HFFc6 (cell line): ENCODE measurements at regions not wholly inside any gene's neighbourhood (a gene's known extent, or its start where the extent isn't known, plus 50 kb on each side); places are given as distances from the start of the nearest gene placed in this dataset.

Experiments used
- DNase-seq: peaks from one replicate; pipeline ENCODE4 v3.0.0-alpha.2; 2018
- H3K27ac Mint-ChIP-seq: 2 replicates; pipeline ENCODE4 v1.8.0; 2020; ENCODE audit warnings: mild to moderate bottlenecking, mixed read lengths
- H3K27me3 Mint-ChIP-seq: 2 replicates; pipeline ENCODE4 v1.8.0; 2021; ENCODE audit warnings: mild to moderate bottlenecking, moderate library complexity, mixed read lengths; ENCODE audit not compliant: insufficient read depth
- H3K36me3 Mint-ChIP-seq: 2 replicates; pipeline ENCODE4 v1.8.0; 2021; ENCODE audit warnings: low read depth, mixed read lengths
- H3K4me1 Mint-ChIP-seq: 2 replicates; pipeline ENCODE4 v1.8.0; 2020; ENCODE audit warnings: low read depth, mixed read lengths
- H3K4me3 Mint-ChIP-seq: 2 replicates; pipeline ENCODE4 v1.8.0; 2020; ENCODE audit warnings: mild to moderate bottlenecking, moderate library complexity, mixed read lengths
- H3K9me3 Mint-ChIP-seq: 2 replicates; pipeline ENCODE4 v1.8.0; 2020; ENCODE audit warnings: mild to moderate bottlenecking, mixed read lengths
- CTCF ChIP-seq: fragments of 200-600 bp; sonication (generic); IDR thresholded peaks from 2 replicates; pipeline ENCODE4 v1.5.0; 2021; ENCODE audit warnings: antibody characterized with exemption, mild to moderate bottlenecking

GRCh38 chr4:62162606-62163005 is 962.5 kb downstream of the ADGRL3 start:
- DNase-seq, result no peak
- TF ChIP-seq CTCF, result no peak
- H3K4me3 Mint-ChIP-seq, result no peak overlapping the region
- H3K9me3 Mint-ChIP-seq, result peaks cover 38% of the 10 kb centered on the region
- H3K27me3 Mint-ChIP-seq, result no peaks in the 10 kb centered on the region
- H3K4me1 Mint-ChIP-seq, result no peaks in the 10 kb centered on the region
- H3K27ac Mint-ChIP-seq, result no peak overlapping the region
- H3K36me3 Mint-ChIP-seq, result no peaks in the 10 kb centered on the region

DNA sequence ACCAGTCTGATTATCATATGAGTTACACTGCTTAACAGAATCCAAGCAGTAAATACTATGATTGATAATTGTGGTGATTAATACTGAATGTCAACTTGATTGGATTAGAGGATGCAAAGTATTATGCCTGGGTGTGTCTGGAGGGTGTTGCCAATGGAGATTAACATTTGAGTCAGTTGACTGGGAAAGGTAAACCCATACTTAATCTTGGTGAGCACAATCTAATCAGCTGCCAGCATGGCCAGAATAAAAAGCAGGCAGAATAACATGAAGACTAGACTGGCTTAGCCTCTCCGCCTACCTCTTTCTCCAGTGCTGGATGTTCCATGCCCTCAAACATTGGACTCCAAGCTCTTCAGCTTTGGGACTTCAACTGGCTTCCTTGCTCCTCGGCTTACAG is 961.3 kb downstream of the ADGRL3 start:
- peaks cover 42% of the 10 kb centered on the region for H3K9me3 Mint-ChIP-seq
- no peaks in the 10 kb centered on the region for H3K27me3 Mint-ChIP-seq
- no peak for DNase-seq
- H3K27ac Mint-ChIP-seq, result no peak overlapping the region
- H3K36me3 Mint-ChIP-seq, result no peaks in the 10 kb centered on the region
- no peak overlapping the region for H3K4me3 Mint-ChIP-seq
- no peak for TF ChIP-seq CTCF
- no peaks in the 10 kb centered on the region for H3K4me1 Mint-ChIP-seq

- no peak overlapping the region for H3K27ac Mint-ChIP-seq
- TF ChIP-seq CTCF, result no peak
- no peaks in the 10 kb centered on the region for H3K36me3 Mint-ChIP-seq
- no peak for DNase-seq
- no peaks in the 10 kb centered on the region for H3K27me3 Mint-ChIP-seq
- H3K9me3 Mint-ChIP-seq, result peaks cover 45% of the 10 kb centered on the region
- H3K4me1 Mint-ChIP-seq, result no peaks in the 10 kb centered on the region
- no peak overlapping the region for H3K4me3 Mint-ChIP-seq
Observed at GRCh38 chr4:62159876-62160275, 959.8 kb downstream of the ADGRL3 start.

GRCh38 chr4:62159306-62159705 is 959.2 kb downstream of the ADGRL3 start:
- Mint-ChIP-seq H3K9me3 (peaks cover 45% of the 10 kb centered on the region), H3K27me3 (no peaks in the 10 kb centered on the region), H3K27ac (no peak overlapping the region), H3K36me3 (no peaks in the 10 kb centered on the region), H3K4me3 (no peak overlapping the region), H3K4me1 (no peaks in the 10 kb centered on the region)
- DNase-seq, result no peak
- no peak for TF ChIP-seq CTCF

GRCh38 chr4:62156205-62156604 is 956.1 kb downstream of the ADGRL3 start:
- Mint-ChIP-seq H3K36me3 (no peaks in the 10 kb centered on the region), H3K9me3 (peaks cover 45% of the 10 kb centered on the region), H3K4me3 (no peak overlapping the region), H3K27me3 (no peaks in the 10 kb centered on the region), H3K27ac (no peak overlapping the region), H3K4me1 (no peaks in the 10 kb centered on the region)
- DNase-seq, result no peak
- no peak for TF ChIP-seq CTCF

- no peaks in the 10 kb centered on the region; the same call in 1 of the 2 replicates for H3K27me3 Mint-ChIP-seq
- no peak overlapping the region for H3K4me3 Mint-ChIP-seq
- H3K4me1 Mint-ChIP-seq, result no peaks in the 10 kb centered on the region
- DNase-seq, result no peak
- no peaks in the 10 kb centered on the region for H3K36me3 Mint-ChIP-seq
- no peak overlapping the region for H3K27ac Mint-ChIP-seq
- H3K9me3 Mint-ChIP-seq, result peaks cover 24% of the 10 kb centered on the region
- TF ChIP-seq CTCF, result no peak
Observed at GRCh38 chr4:62145276-62145675, 945.1 kb downstream of the ADGRL3 start.
